Mucosa of gallbladder (tissue), 1 donor: ENCODE measurements at regions not wholly inside any gene's neighbourhood (a gene's known extent, or its start where the extent isn't known, plus 50 kb on each side); places are given as distances from the start of the nearest gene placed in this dataset.
"Not testable (repeated sequence)": the region's sequence is repeated elsewhere in the genome, so short reads cannot be mapped to it uniquely, and the experiment has no call there.

Experiments
- DNase-seq: peaks from one replicate; pipeline ENCODE4 v3.0.0-alpha.2; 2020; ENCODE audit warnings: low spot score
- donor health status: DM: no; HTN: no; CAD: no.

DNA sequence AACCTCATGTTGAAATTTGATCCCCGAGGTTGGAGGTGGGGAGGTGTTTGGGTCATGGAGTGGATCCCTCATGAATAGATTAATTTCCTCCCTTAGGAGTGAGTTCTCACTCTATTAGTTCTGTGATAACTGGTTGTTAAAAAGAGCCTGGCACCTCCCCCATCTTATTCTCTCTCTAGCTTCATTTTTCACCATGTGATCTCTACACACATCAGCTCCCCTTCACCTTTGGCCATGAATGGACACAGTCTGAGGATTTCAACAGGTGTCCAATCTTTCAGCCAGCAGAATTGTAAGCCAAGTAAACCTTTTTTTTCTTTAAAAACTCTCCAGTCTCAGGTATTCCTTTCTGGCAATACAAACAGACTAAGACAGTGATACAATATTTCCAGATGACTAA lies 602.0 kb upstream of the FAM98A start:
- no peak for DNase-seq

DNA sequence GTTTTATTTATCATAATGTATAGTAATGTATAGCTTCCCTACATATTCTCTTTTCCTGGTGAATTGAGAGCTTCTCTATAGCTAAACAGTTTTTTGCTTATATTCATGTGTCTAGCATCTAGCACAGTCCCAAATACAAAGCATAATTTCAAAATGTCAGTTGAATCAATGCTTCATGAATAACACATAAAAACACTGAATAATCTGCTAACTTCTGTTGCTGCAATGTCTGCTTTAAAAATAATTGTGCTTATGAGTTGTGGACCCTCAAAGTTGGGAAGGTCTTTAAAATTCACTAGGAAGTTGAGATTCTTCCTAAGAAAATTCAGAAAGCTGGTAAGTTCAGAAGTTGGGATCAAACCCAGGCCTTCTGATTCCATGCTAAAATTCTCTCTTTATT lies 600.9 kb upstream of the FAM98A start:
- no peak for DNase-seq

DNA sequence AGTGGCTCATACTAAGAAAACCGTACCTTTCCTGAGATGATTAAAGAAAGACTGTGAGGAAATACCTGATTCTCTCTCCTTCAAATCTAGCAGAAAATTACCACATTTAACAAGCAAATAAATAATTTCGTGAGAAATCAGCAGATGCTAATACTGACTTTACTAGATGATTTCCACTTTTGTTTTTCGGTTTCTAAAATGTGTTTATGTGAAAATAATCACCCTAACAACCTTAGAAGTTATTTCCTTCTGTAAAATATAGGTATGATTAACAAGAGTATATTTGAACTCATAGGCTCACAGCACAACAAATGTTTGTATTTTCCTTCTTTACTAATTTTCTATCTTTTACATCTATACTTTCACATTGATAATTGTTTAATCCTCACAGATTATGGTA lies 594.1 kb upstream of the FAM98A start:
- no peak for DNase-seq

DNA sequence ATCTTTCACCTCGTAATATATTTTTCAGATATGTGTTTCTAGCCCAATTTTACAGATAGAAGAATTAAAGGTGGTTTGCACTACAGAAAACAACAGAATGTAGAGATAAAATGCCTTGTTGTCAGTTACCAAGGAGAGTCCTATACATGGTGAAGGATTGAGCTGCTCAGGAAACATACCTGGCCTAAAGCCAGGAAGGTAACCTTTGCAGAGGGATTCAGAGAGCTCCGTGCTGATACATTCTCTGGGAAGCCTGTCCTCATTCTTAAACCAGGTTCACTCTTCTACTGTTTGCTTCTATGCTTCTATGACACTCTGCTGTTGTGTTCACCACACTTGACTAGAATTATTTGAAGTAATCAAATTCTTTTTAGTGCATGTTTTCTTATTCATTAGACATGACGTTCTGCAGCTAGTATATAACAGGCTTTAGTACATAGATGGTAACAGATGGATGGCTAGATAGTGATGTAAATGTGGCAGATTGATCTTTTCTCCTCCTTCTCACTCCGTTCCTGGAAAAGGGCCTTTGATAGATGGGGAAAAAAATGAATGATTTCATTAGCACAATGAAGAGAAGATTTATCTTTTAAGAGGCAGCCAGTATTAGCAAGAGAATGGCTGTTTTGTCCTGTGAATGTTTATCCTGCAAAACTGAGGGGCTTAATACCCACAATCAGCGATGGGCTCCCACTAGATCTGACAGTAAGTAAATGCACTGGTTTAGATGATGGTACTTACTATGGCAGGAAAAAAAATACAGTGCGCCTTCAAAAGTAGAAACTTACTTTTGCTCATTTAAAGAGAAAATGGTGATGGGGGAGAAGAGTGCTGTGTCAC lies 589.6 kb upstream of the FAM98A start:
- no peak for DNase-seq

DNA sequence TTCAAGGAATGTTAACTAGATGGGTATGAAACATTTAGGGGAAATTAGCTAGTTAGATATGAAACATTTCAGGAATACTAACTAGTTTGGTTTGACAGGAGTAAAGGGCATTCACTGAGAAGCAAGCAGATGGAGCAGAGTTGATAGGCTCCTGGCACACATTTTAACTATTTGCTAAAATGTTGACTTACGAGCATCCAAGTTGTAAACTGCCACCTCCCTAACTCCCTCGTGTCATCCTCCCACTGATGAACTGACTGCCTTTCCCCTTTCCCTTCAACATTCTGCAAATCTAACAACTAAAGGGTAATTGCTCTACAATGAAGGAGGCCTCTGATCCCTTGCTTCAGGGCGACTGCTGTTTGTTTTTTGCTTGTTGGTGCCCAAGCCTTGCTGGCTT lies 580.4 kb upstream of the FAM98A start:
- DNase-seq, result no peak

DNA sequence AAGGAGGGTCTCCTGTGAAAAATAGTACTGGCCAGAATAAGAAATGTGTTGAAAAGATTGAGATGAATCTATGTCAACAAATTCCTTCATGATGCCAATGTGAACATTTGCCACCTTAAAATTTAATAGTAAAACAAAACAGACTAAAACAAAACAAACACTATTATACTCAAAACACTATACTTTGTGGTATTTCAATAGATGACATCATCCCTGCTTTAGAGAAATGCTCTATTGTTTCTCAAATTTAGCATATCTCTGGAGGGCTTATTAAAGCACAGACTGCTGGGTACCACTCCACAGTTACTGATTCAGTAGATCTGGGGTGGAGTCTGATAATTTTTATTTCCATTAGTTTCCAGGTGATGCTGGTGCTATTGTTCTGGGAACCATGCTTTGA lies 579.4 kb upstream of the FAM98A start:
- no peak for DNase-seq

DNA sequence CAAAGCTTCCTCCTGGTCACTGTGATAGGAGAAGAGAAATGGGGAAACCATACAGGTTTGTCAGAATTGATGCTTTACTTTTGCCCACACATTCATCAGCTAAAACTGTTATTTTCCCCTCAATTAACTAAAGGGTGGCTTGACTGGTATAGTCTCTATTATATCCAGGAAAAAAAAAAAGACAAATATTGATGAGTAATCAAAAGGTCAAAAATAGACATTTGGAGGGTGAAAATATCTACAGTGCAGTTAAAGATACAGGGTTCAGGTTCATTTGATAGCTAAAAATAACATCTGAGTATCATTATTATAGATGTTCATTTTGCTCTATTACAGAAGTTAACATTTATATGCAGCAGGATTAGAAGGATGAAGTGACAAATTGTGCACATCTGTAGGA lies 577.6 kb upstream of the FAM98A start:
- DNase-seq, result no peak

DNA sequence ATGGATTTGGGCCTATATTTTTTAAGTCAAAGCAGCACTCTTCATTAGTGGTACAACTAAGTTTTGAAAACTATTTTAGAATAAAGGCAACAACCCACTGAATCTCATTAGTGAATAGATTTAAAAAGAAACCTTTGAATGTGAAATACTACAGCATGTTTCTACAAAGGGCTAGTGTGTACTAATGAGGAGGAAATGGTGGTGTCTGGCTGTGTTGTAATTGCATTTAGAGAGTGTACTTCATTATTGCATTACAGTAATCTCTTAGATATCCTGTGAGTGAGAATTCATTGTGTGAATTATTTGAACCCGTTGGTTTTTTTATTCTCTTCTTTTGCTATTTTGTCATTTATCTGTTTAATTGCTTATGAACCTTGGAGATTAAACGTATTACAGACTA lies 575.4 kb upstream of the FAM98A start:
- no peak for DNase-seq

DNA sequence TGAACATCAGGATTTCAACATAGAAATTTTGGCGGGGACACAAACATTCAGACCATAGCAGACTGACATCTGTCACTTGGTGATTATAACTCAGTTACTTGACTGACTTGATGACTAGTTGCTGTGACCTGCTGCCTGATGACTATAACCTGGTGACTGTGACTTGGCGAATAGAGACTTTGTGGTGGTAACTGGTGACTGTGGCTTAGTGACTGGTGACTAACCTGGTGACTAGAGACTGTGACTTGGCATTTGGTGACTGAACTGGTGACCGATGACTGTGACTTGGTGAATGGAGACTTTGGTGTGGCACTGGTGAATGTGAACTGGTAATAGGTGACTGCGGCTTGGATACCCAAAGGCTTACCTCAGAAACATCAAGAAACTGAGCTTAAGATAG lies 563.1 kb upstream of the FAM98A start:
- no peak for DNase-seq

DNA sequence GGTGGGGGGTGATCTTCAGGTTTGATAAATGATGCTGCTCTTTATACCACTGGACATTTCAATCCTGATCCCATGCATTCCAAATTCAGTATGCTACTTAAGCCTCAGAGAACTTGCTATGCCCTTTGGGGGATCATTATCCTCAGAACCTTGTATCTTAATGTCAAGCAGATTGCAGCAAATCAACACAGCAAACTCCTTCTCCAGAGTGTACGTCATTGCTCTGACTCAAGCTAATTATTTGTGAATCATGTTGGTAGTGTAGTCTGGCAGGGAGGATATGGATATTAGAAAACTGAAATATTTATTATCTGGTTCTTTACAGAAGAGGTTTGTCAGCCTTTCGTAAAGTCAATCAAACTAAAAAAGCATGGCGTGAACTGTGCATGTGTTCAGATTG lies 562.5 kb upstream of the FAM98A start:
- no peak for DNase-seq

DNA sequence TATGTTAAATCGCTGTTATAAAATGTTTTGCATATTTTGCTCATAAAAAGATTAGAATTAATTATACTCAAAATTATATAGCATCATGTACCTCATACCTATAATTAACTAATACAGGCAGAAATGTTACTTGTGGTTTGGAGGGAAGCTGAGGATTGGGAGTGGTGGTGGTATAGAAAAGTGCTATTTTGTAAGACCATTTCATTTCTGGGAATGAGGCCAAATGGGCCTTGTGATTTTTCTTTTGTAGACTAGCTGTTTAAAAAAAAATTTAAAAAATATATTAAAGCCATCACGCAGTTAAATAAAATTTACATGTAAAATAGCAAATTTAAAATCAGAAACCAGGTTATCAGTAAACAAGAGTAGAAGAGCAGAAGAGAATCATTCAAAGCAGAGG lies 560.8 kb upstream of the FAM98A start:
- no peak for DNase-seq

DNA sequence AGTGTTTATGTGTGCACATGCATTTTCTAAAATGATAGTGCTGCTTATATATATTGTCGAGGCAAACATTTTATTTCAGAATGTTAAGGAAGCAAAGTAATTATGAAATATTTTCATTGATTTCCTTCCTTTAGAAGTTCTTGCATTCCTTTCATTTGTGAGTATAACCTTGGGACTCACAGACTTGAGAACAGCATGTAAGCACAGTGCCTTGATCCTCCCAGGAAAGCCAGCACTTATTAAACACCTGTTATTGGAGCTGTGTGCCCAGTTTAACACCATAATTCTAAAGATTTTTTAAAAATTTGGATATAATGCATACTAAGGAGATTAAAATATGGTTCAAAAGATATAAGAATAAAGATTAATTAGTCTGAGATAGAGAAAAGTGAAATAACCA lies 554.4 kb upstream of the FAM98A start:
- DNase-seq, result no peak

DNA sequence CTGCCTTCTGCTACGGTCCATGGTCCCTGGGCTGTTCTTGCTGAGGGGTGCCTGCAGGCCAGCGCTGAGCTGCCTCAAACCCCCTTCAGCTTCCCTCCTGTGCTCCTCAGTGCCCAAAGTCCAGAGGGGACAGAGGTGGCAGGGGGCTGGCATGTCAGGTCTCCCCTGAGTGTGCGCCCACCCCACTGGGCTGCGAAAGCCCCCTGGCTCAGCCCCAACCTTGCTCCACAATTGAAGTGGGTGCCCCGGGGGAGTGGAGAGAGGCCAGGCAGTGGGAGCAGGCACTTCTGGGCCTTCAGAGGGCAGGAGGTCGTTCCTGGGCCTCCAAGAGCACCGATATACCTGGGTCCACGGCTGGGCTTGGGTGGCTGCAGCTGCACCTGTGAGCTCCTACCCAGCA lies 548.7 kb upstream of the FAM98A start:
- no peak for DNase-seq

DNA sequence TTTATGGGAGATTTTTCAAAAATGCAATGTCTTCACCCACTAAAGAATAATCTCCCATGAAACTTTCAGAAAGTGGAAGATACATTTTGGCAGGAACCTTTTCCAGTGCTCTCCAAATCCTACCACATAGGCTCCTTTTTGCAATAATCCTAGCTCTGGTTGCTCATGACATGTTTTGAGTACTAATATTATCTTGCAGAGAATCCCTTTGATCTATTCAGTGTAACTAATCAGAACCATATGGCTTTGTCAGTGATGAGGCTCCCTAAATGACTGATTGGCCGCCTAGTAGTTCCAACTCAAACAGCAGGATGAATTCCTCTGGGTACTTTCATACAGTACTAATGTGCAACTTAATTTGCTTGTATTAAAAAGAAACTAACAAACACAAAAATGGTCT lies 544.0 kb upstream of the FAM98A start:
- DNase-seq, result no peak

DNA sequence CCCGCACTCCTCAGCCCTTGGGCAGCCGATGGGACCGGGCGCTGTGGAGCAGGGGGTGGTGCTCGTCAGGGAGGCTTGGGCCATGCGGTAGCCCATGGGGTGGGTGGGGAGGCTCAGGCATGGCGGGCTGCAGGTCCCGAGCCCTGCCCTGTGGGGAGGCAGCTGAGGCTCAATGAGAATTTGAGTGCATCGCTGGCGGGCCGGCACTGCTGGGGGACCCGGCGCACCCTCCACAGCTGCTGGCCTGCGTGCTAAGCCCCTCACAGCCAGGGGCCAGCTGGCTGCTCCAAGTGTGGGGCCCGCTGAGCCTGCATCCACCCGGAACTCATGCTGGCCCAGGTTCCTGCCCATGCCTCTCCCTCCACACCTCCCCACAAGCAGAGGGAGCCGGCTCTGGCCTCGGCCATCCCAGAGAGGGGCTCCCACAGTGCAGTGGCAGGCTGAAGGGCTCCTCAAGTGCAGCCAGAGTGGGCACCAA lies 543.5 kb upstream of the FAM98A start:
- not testable (repeated sequence) for DNase-seq

DNA sequence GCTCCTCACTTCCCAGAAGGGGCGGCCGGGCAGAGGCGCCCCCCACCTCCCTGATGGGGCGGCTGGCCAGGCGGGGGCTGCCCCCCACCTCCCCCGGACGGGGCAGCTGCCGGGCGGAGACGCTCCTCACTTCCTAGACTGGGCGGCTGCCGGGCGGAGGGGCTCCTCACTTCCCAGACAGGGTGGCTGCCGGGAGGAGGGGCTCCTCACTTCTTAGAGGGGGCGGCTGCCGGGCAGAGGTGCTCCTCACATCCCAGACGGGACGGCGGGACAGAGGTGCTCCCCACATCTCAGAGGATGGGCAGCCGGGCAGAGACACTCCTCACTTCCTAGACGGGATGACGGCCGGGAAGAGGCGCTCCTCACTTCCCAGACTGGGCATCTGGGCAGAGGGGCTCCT lies 534.0 kb upstream of the FAM98A start:
- not testable (repeated sequence) for DNase-seq

DNA sequence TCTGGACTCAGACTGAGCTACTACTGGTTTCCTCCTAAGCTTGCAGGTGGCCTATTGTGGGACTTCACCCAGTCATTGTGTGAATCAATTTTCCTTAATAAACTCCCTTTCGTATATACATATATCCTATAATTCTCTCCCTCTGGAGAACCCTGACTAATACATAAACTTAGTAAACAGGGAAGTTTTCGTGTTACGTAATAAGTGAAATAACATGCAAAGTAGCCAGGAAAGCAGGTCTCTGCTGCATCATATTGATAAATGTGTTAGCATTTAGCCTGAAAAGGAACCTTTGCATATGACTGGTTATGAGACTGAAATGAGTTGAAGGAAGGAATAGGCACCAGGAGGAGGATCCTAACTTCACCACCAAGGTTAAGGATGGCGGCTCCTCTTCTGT lies 527.2 kb upstream of the FAM98A start:
- no peak for DNase-seq

DNA sequence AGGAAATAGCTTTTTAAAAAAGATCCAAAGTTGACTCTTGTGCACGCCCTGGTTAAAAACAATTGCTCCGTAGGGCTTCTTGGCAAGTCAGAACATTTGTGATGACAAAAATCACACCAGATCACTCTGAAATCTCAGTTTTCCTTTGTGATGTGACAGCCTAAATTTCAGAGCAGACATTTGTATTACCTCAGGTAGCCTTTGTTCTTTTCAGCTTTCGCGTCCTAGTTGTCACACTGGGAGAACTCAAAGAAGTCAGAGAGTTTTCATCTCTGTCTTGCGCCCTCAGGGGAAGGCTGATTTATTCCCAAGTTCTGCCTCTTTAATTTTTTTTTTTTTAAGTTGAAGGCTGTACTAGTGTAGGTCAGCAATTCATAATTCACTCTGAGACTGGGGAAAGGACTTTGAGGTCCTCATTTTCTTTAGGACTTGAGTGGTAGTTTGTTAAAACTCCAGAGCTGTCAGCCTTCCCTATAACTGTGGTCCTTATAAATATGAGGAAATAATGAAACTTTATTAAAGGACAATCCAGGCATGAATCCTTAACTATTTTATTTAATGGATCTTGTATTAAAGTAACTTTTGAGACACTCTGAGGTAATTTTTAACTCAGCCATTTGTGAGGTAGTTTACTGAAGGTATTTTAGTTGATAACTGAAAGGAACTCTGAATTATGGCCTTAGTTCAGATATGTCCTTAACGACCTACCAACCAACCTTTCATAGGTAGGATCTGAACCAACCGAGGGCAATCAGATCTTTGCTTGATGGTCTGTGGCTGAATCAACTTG lies 525.1 kb upstream of the FAM98A start:
- DNase-seq, result no peak

DNA sequence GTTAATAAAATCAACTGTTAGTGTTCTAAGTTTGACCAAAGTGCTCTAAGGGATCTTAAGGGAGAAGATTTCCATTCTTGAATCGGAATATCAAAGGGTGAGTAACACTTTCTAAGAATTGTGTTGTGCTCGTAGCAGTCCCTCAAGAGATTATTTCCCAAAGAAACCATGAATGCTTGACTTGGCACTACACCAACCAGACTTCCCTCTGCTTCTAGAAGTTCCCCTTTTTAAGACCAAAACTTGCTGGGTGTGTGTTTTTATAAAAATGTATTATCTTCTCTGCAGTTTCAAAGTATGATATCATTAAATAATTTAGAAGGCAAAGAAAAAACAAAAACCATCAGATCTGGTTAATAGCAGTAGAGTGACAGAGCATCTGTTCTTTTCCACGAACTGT lies 522.0 kb upstream of the FAM98A start:
- no peak for DNase-seq

DNA sequence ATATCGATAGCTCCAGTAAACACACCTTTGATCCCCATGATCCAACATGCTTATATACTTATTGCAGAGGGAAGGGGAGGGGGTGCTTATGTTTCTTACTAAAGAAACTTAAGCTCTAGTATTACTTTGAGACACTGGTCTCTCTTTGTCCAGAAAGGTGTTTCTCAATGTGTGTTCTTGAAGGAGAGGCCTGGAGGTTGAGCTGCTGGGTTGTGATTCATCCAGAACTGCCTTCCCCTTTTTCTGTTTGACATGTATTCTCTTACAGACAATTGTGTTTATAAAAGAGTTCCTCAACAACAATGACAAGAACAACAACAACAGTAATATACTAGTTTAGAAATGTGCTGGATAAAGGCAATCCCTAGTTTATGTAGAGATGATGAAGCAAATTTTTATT lies 516.0 kb upstream of the FAM98A start:
- DNase-seq, result no peak

DNA sequence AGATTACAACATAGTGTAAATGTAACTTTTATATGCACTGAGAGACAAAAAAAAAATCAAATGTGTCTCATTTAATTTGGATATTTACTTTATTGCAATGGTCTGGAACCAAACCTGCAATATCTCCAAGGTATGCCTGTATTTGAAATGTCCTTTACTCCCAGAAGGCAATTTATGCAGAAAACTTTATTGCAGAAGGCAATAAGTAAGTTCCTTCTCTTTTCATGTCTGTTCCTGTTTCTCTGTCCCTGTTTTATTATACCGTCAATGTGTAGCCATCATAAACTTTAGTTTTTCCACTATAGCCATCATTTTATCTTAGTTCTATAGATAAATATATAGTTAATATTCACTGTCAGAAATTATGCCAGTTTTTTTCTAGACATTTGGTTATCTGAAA lies 513.1 kb upstream of the FAM98A start:
- no peak for DNase-seq

DNA sequence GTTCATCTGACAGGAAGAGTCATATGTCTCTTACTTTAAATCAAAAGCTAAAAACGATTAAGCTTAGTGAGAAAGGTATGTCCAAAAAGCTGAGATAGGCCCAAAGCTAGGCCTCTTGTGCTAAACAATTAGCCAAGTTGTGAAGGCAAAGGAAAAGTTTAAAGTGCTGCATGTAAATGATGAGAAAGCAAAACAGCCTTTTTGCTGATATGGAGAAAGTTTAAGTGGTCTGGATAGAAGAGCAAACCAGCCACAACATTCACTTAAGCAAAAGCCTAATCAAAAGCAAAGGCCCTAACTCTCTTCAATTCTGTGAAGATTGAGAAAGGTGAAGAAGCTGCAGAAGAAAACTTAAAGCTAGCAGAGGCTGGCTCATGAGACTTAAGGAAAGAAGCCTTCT lies 511.3 kb upstream of the FAM98A start:
- no peak for DNase-seq

DNA sequence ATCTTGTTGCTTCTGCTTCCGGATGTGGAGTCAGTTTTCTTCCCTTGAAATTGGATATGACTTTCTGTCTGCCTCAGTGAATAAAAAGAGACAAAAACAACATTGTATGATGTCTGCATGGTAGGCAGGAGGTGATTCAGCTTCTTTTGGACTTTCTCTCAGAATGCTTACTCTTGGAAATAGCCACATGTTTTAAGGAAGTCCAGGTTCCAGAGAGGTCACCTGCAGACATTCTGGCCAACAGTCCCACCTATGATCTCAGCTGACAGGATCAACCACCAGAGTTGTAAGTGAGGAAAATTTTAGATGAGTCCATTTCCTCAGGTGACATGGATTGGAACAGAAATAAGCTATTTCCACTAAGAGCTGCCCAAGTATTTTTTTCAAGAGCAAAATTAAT lies 508.7 kb upstream of the FAM98A start:
- no peak for DNase-seq
